Small intestine (tissue), 7 donors: ENCODE measurements at regions not wholly inside any gene's neighbourhood (a gene's known extent, or its start where the extent isn't known, plus 50 kb on each side); places are given as distances from the start of the nearest gene placed in this dataset.

Experiments
- DNase-seq, 2 donors: peaks; one replicate each; pipeline versions ENCODE4 v3.0.0 to v3.0.0-alpha.2; 2013
- FAIRE-seq: peaks from 2 replicates; lab custom pipeline; 2012; peaks lifted over from hg19 to GRCh38; lab: Jason Lieb, UNC
- H3K27ac ChIP-seq, 3 donors: one replicate each; pipeline ENCODE4 v1.5.1; 2013; ENCODE audit warnings: low read length in 2 of 3, mild to moderate bottlenecking in 2 of 3, control low read depth in 1 of 3, inconsistent platforms in 1 of 3, low read depth in 1 of 3, moderate library complexity in 1 of 3
- H3K27me3 ChIP-seq, 3 donors: one replicate each; pipeline ENCODE4 v1.6.1; 2013; ENCODE audit warnings: low read length in 3 of 3, inconsistent platforms in 1 of 3; ENCODE audit not compliant: control insufficient read depth in 3 of 3, insufficient read depth in 3 of 3
- H3K36me3 ChIP-seq, 3 donors: one replicate each; pipeline ENCODE4 v1.6.1; 2013; ENCODE audit warnings: low read length in 3 of 3, inconsistent platforms in 1 of 3, low read depth in 1 of 3, mild to moderate bottlenecking in 1 of 3, moderate library complexity in 1 of 3; ENCODE audit not compliant: control insufficient read depth in 3 of 3, insufficient read depth in 2 of 3
- H3K4me1 ChIP-seq, 3 donors: one replicate each; pipeline ENCODE4 v1.6.1; 2013; ENCODE audit warnings: low read length in 2 of 3, inconsistent platforms in 1 of 3, low read depth in 1 of 3, mild to moderate bottlenecking in 1 of 3, moderate library complexity in 1 of 3; ENCODE audit not compliant: control insufficient read depth in 3 of 3, insufficient read depth in 2 of 3
- H3K4me3 ChIP-seq, 3 donors: one replicate each; pipeline ENCODE4 v1.5.1; 2013; ENCODE audit warnings: low read length in 3 of 3, control low read depth in 1 of 3, inconsistent platforms in 1 of 3, low read depth in 1 of 3, mild to moderate bottlenecking in 1 of 3, moderate library complexity in 1 of 3
- H3K9me3 ChIP-seq, 2 donors: one replicate each; pipeline ENCODE4 v1.6.1; 2013; ENCODE audit warnings: low read depth in 1 of 2, low read length in 1 of 2; ENCODE audit not compliant: control insufficient read depth in 2 of 2, insufficient read depth in 1 of 2
- WGBS, 3 donors: extraction: QIAGEN DNeasy Blood & Tissue Kit; methylation state at CpG; one replicate each; pipeline ENCODE4 v1.1.7; 2013; 5-methylcytosine and 5-hydroxymethylcytosine counted together
- donor health status: healthy with polysubstance abuse.
- donor health status: control.
- donor health status: control.
- donor health status: Bipolar disorder and iron deficiency.
- donor health status: healthy.

DNA sequence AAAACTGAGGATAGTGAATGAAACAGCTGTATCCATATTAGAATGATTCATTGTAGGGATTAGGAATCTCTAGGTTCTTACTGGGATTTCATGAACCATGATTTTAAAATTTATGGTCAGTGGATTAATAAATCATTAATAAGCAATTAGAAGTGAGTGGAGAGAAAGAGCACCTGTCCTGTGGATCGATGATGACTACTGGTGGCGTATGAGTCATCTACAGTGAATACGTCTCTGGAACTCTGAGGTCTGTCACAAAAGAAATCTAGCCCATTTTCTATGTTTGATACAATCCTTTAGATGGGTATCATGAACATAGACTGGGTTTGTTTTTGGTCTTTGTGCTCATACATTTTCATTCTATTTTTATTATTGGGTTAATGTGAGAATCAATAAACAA, 77.3 kb upstream of the RTL1 start:
- no peaks in the 10 kb centered on the region for H3K27me3 ChIP-seq
- no peak overlapping the region for H3K27ac ChIP-seq
- no peaks in the 10 kb centered on the region for H3K4me1 ChIP-seq
- H3K36me3 ChIP-seq: no peaks in the 10 kb centered on the region
- DNase-seq (no peak), FAIRE-seq (no peak)
- H3K4me3 ChIP-seq: no peak overlapping the region
- 68 to 87% (median 75%) methylated on average over 3 of the region's 3 CpGs for WGBS, 3 donors
- H3K9me3 ChIP-seq: no peaks in the 10 kb centered on the region

DNA sequence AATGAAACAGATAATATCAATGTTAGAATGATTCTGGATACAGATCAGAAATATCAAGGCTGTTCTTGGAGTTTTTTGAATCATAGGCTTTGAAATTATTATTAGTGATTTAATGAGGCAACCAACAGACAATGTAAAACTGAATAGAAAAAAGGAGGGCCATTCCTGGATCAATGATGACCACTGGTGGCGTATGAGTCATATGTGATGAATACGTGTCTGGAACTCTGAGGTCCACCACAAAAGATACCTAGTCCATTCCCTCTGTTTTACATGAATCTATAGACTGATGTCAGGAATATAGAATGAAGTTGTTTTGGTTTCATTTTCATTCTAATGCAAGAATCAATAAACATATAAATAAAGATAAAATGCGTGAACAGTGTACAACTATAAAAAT, 78.3 kb upstream of the RTL1 start:
- 51 to 75% (median 64%) methylated on average over 3 of the region's 3 CpGs for WGBS, 3 donors
- Histone ChIP-seq H3K27ac (no peak overlapping the region), H3K4me3 (no peak overlapping the region), H3K9me3 (no peaks in the 10 kb centered on the region), H3K36me3 (no peaks in the 10 kb centered on the region), H3K4me1 (no peaks in the 10 kb centered on the region), H3K27me3 (no peaks in the 10 kb centered on the region)
- FAIRE-seq: no peak
- no peak for DNase-seq

DNA sequence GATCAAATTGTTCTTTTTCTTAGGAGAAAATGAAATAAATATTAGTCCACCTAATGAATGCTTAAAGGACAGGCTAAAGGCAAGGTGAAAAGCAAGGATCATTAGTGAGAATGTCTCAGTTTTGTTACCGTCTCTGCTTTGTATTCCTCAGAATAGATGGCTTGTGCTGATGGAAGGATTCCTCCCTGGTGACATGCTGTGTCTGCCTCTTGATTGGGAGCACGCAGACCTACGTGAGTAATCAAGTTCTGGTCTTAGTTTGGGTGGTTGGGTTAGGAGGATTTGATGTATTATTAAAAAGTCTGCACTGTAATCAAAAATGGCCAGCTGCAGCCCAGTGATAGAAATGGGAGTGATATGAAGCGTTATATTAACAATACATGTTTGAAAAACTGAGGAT, 78.8 kb upstream of the RTL1 start:
- no peaks in the 10 kb centered on the region for H3K9me3 ChIP-seq
- DNase-seq: no peak
- H3K4me1 ChIP-seq: no peaks in the 10 kb centered on the region
- WGBS, 3 donors: 66 to 78% (median 78%) methylated on average over 4 of the region's 4 CpGs
- no peak for FAIRE-seq
- no peaks in the 10 kb centered on the region for H3K36me3 ChIP-seq
- no peak overlapping the region for H3K27ac ChIP-seq
- no peak overlapping the region for H3K4me3 ChIP-seq
- H3K27me3 ChIP-seq: no peaks in the 10 kb centered on the region

DNA sequence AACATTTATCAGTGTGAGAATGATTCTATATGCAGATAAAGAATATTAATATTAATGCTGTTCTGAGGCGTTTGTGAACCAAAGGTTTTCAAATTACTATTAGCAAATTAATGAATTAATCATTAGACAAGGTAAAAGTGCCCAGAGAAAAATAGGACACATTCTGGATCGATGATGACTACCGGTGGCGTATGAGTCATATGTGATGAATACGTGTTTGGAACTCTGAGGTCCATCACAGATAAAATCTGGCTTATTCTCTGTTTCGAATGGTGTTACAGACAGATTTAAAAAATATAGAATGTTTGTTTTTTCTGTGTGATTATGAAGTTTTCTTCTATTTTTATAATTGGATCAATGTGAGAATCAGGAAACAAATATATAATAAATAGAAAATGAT, 79.2 kb upstream of the RTL1 start:
- H3K36me3 ChIP-seq: no peaks in the 10 kb centered on the region
- H3K27me3 ChIP-seq: no peaks in the 10 kb centered on the region
- H3K4me1 ChIP-seq: no peaks in the 10 kb centered on the region
- no peak for FAIRE-seq
- H3K27ac ChIP-seq: no peak overlapping the region
- DNase-seq: no peak
- H3K9me3 ChIP-seq: no peaks in the 10 kb centered on the region
- H3K4me3 ChIP-seq: no peak overlapping the region
- 61 to 79% (median 69%) methylated on average over 6 of the region's 6 CpGs for WGBS, 3 donors

DNA sequence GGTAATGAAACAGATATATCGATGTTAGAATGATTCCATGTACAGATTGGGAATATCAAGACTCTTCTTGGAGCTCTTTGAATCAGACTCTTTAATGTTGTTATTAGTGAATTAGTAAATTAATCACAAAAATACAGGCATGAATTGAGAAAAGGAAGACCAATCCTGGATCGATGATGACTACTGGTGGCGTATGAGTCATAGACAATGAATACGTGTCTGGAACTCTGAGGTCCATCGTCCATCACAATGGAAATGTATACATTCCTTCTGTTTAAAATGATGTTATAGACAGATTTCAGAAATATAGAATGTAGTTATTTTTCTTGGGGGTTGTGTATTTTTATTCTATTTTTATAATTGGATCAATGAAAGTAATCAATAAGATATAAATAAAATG, 80.2 kb upstream of the RTL1 start:
- no peaks in the 10 kb centered on the region for H3K9me3 ChIP-seq
- no peak for FAIRE-seq
- no peaks in the 10 kb centered on the region for H3K36me3 ChIP-seq
- H3K27me3 ChIP-seq: no peaks in the 10 kb centered on the region
- no peak for DNase-seq
- 83 to 86% (median 83%) methylated on average over 5 of the region's 5 CpGs for WGBS, 3 donors
- H3K27ac ChIP-seq: no peak overlapping the region
- H3K4me1 ChIP-seq: no peaks in the 10 kb centered on the region
- H3K4me3 ChIP-seq: no peak overlapping the region

DNA sequence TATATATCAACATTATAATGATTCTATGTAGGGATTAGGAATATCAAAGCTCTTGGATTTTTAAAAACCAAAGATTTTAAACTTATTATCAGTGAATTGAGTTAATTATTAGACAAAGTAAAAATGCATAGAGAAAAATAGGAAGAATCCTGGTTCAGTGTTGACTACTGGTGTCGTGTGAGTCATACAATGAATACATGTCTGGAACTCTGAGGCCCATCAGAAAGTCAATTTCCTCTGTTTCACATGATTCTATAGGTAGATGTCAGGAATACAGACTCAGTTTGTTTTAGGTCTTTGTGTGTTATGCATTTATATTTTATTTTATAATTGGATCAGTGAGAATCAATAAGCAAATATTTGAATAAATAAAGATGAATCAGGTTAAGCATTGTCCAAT, 84.5 kb upstream of the RTL1 start:
- H3K4me3 ChIP-seq: no peak overlapping the region
- H3K36me3 ChIP-seq: no peaks in the 10 kb centered on the region
- 45 to 78% (median 59%) methylated on average over 1 of the region's 1 CpG for whole genome bisulfite sequencing, 3 donors
- FAIRE-seq: peak; percentile 72
- no peak for DNase-seq
- no peak overlapping the region for H3K27ac ChIP-seq
- no peaks in the 10 kb centered on the region for H3K27me3 ChIP-seq
- H3K4me1 ChIP-seq: no peaks in the 10 kb centered on the region
- H3K9me3 ChIP-seq: no peaks in the 10 kb centered on the region

DNA sequence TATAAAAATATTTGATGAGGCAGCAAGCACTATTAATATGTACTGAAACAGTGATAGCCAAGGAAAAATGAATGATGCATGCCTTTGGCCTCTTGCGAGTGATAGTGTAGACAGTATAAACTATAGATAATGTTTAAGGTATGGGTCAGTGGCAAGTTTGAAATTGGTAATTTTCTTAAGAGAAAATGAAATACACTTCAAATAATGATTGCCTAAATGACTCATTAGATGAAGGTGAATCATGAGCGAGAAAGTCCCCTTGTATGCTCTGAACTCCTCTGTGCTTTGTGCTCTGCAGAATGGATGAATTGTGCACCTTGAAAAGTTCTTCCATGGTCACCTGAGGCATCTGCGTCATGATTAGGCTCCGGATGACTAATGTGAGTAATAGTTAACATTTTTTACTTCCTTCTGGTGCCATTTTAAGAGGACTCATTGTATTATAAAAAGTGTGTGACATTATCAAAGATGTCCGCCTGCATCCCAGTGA, 84.9 kb upstream of the RTL1 start:
- FAIRE-seq (no peak), DNase-seq (no peak)
- 64 to 78% (median 73%) methylated on average over 5 of the region's 5 CpGs for WGBS, 3 donors
- no peaks in the 10 kb centered on the region for H3K4me1 ChIP-seq
- no peak overlapping the region for H3K4me3 ChIP-seq
- H3K27ac ChIP-seq: no peak overlapping the region
- H3K27me3 ChIP-seq: no peaks in the 10 kb centered on the region
- H3K9me3 ChIP-seq: no peaks in the 10 kb centered on the region
- no peaks in the 10 kb centered on the region for H3K36me3 ChIP-seq

DNA sequence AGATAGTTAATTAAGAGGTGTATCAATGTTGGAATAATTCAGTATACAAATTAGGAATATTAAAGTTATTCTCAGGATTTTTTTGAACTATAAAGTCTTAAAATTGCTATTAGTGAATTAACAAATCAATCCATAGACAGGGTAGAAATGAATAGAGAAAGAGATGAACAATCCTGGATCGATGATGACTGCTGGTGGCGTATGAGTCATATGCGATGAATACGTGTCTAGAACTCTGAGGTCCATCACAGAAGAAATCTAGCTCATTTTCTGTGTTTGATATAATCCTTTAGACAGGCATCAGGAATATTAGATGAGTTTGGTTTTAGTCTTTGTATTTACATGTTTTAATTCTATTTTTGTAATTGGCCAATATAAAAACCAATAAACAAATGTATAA, 85.4 kb upstream of the RTL1 start:
- 84 to 95% (median 92%) methylated on average over 4 of the region's 4 CpGs for WGBS, 3 donors
- Histone ChIP-seq H3K27ac (no peak overlapping the region), H3K9me3 (no peaks in the 10 kb centered on the region), H3K4me1 (no peaks in the 10 kb centered on the region), H3K27me3 (no peaks in the 10 kb centered on the region), H3K4me3 (no peak overlapping the region), H3K36me3 (no peaks in the 10 kb centered on the region)
- FAIRE-seq (no peak), DNase-seq (no peak)

DNA sequence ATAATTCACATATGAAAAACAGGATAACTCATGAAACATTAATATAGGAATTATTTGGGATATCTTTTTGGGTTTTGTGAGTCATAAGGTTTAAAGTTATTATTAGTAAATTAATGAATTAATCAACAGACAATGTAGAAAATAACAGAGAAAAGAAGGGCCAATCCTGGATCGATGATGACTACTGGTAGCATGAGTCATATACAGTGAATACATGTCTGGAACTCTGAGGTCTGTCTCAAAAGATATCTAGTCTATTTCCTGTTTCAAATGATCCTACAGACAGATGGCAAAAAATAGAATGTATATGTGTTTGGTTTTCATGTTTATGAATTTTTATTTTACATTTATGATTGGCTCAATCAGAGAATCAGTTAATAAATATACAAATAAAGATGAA, 86.4 kb upstream of the RTL1 start:
- DNase-seq: no peak
- WGBS, 3 donors: 77 to 84% (median 83%) methylated on average over 1 of the region's 1 CpG
- H3K27ac ChIP-seq: no peak overlapping the region
- no peaks in the 10 kb centered on the region for H3K9me3 ChIP-seq
- no peak overlapping the region for H3K4me3 ChIP-seq
- no peaks in the 10 kb centered on the region for H3K27me3 ChIP-seq
- H3K36me3 ChIP-seq: no peaks in the 10 kb centered on the region
- no peaks in the 10 kb centered on the region for H3K4me1 ChIP-seq
- FAIRE-seq: no peak
